ENCODE measurements at regions not wholly inside any gene's neighbourhood (a gene's known extent, or its start where the extent isn't known, plus 50 kb on each side); places are given as distances from the start of the nearest gene placed in this dataset.

DNA sequence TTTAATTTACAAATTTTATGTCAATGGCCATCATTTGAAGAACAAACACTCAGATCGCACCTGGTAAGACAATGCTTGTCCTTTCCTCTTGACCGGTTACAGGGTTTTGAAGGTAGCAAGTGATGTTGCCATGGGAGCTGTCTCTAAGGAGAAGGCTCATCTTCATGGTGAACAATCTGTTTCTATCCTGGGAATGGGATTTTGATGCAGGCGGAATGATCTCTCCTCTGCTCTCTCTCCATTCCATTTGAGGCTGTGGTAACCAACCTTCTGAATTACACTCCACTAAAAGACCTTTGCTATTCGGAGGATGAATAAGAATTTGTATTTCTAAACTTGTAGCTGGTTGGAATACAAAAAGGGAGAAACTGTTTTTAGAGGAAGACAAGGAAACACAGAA is 57.9 kb upstream of the SLC5A9 start:
- intact Hi-C loops (cut with micrococcal nuclease): no loop called here
- no peak overlapping the region for H3K27ac Mint-ChIP-seq

DNA sequence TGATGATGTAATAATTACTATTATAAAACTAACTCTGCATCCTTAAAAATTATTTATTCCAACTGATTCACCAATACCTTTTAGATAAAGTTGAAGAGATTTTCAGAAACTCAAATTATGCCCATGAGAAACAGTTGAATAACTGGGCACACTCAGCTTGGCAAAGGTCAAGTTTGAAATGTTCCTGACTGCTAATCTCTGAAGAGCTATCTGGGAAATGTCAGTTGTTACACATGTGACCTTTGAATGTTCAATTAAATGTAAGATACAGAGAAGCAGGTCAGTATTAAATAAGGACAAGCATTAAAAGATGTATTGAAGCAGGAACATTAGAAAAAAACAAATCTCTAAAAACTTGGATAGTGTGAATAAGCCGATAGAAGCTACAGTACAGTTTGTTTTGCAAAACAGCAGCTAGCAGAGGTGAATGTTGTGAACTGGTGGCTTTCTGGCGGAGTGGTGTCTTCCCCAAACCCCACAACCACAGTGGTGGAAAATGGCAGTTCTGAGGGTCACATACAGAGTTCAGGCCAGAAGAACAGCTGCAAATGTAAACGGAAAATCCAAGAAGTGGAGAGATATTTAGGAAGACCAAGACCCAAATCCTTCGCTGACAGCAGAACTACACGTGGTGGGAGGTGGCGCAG is 61.9 kb upstream of the SLC5A9 start:
- H3K27me3 ChIP-seq (ENCODE audit: insufficient read depth, low read length): no peaks in the 10 kb centered on the region
- Mint-ChIP-seq H3K4me1 (no peaks in the 10 kb centered on the region), H3K27me3 (peaks cover 1 to 4% of the 10 kb centered on the region in 2 donors), H3K4me3 (no peak overlapping the region), H3K36me3 (no peaks in the 10 kb centered on the region), H3K27ac (no peak overlapping the region), H3K9me3 (peaks cover 0 to 3% (median 0%) of the 10 kb centered on the region in 8 donors)
- H3K4me1 ChIP-seq (ENCODE audit: insufficient read depth, low read length): no peaks in the 10 kb centered on the region
- intact Hi-C loops (cut with micrococcal nuclease): no loop called here
- no peak overlapping the region for H3K4me3 ChIP-seq (ENCODE audit: low read length in 2 of 2)
- no peak for DNase-seq
- H3K27ac ChIP-seq (ENCODE audit: low read depth, low read length): no peak overlapping the region
- no peaks in the 10 kb centered on the region for H3K36me3 ChIP-seq (ENCODE audit: insufficient read depth, low read length)
- CTCF ChIA-PET (ENCODE audit: partially characterized antibody): no interaction called here
- H3K9me3 ChIP-seq (ENCODE audit: control insufficient read depth in 1 of 2, low read length in 2 of 2): no peaks in the 10 kb centered on the region
- POLR2A ChIA-PET (ENCODE audit: partially characterized antibody): no interaction called here

More for the DNA sequence above, 57.9 kb upstream of the SLC5A9 start:
- H3K27me3 Mint-ChIP-seq: peaks cover 5 to 8% of the 10 kb centered on the region in 2 donors
- no peak overlapping the region for H3K4me3 Mint-ChIP-seq
- H3K9me3 ChIP-seq (ENCODE audit: control insufficient read depth in 1 of 2, low read length in 2 of 2): no peaks in the 10 kb centered on the region
- H3K27me3 ChIP-seq (ENCODE audit: insufficient read depth, low read length): no peaks in the 10 kb centered on the region
- ChIA-PET POLR2A (ENCODE audit: partially characterized antibody) (no interaction called here), CTCF (ENCODE audit: partially characterized antibody) (no interaction called here)
- no peaks in the 10 kb centered on the region for H3K4me1 ChIP-seq (ENCODE audit: insufficient read depth, low read length)
- H3K9me3 Mint-ChIP-seq: peaks cover 0 to 10% (median 4%) of the 10 kb centered on the region in 8 donors
- no peaks in the 10 kb centered on the region for H3K36me3 Mint-ChIP-seq
- no peaks in the 10 kb centered on the region for H3K36me3 ChIP-seq (ENCODE audit: insufficient read depth, low read length)
- no peak overlapping the region for H3K27ac ChIP-seq (ENCODE audit: low read depth, low read length)
- H3K4me1 Mint-ChIP-seq: no peaks in the 10 kb centered on the region
- no peak for DNase-seq
- no peak overlapping the region for H3K4me3 ChIP-seq (ENCODE audit: low read length in 2 of 2)

DNA sequence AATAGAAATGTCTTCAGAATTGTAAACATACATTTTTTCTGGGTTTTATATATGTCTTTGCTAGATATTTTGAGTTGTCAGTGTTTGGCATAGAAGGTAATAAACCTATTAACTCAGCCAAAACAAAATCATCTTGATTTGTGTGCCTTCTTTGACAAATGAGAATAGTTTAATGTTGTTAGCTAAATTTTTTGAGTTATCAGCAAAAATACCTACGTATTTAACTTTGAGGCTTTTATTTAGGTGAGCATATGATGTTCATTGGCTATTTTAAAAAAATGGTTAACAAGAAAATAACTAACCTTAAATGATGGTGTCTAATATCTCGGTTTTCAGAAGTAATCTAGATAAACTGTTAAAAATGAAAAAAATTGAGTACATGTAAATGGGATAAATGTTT is 83.2 kb upstream of the SLC5A9 start:
- Histone ChIP-seq H3K36me3 (ENCODE audit: insufficient read depth, low read length) (no peaks in the 10 kb centered on the region), H3K27ac (ENCODE audit: low read depth, low read length) (no peak overlapping the region), H3K4me1 (ENCODE audit: insufficient read depth, low read length) (no peaks in the 10 kb centered on the region), H3K4me3 (ENCODE audit: low read length in 2 of 2) (no peak overlapping the region), H3K9me3 (ENCODE audit: control insufficient read depth in 1 of 2, low read length in 2 of 2) (no peaks in the 10 kb centered on the region), H3K27me3 (ENCODE audit: insufficient read depth, low read length) (no peaks in the 10 kb centered on the region)
- Mint-ChIP-seq H3K27ac (no peak overlapping the region), H3K27me3 (peaks cover 14 to 32% of the 10 kb centered on the region in 2 donors), H3K9me3 (peaks cover 0 to 18% (median 4%) of the 10 kb centered on the region in 8 donors), H3K4me1 (no peaks in the 10 kb centered on the region), H3K4me3 (no peak overlapping the region), H3K36me3 (no peaks in the 10 kb centered on the region)
- CTCF ChIA-PET (ENCODE audit: partially characterized antibody): no interaction called here
- POLR2A ChIA-PET (ENCODE audit: partially characterized antibody): no interaction called here
- no peak for DNase-seq
- intact Hi-C loops (cut with micrococcal nuclease): no loop called here

GRCh38 chr1:48127735-48128685 is 94.5 kb upstream of the SLC5A9 start:
- H3K9me3 ChIP-seq (ENCODE audit: control insufficient read depth in 1 of 2, low read length in 2 of 2): no peaks in the 10 kb centered on the region
- H3K36me3 Mint-ChIP-seq: no peaks in the 10 kb centered on the region
- CTCF ChIA-PET (ENCODE audit: partially characterized antibody): no interaction called here
- peaks cover 0 to 5% (median 0%) of the 10 kb centered on the region in 8 donors for H3K9me3 Mint-ChIP-seq
- H3K4me3 ChIP-seq (ENCODE audit: low read length in 2 of 2): no peak overlapping the region
- no peak overlapping the region for H3K4me3 Mint-ChIP-seq
- no peaks in the 10 kb centered on the region for H3K4me1 Mint-ChIP-seq
- POLR2A ChIA-PET (ENCODE audit: partially characterized antibody): no interaction called here
- no peaks in the 10 kb centered on the region for H3K27me3 ChIP-seq (ENCODE audit: insufficient read depth, low read length)
- H3K36me3 ChIP-seq (ENCODE audit: insufficient read depth, low read length): no peaks in the 10 kb centered on the region
- no peak overlapping the region for H3K27ac Mint-ChIP-seq
- no peaks in the 10 kb centered on the region for H3K4me1 ChIP-seq (ENCODE audit: insufficient read depth, low read length)
- no peak for DNase-seq
- intact Hi-C loops (cut with micrococcal nuclease): no loop called here
- H3K27me3 Mint-ChIP-seq: peaks cover 9 to 16% of the 10 kb centered on the region in 2 donors
- H3K27ac ChIP-seq (ENCODE audit: low read depth, low read length): no peak overlapping the region

DNA sequence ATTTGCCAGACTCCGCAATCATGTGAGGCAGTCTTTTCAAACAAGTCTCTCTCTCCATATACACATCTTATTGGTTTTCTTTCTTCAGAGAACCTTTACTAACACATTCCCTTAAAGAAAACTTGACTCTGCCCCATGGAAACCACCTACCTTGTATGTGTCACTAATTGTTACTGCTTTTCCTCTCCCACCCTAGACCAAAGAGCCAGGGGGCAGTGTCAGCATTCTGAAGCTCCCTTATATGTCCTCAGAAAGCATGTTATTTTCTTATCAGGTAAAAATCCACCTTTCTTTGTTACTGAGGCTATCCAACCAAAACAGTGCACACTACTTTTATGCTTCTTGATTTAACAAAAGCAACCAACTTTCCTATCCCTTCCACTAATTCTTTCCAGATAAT is 98.9 kb upstream of the SLC5A9 start:
- no peaks in the 10 kb centered on the region for H3K4me1 ChIP-seq (ENCODE audit: insufficient read depth, low read length)
- no peaks in the 10 kb centered on the region for H3K27me3 ChIP-seq (ENCODE audit: insufficient read depth, low read length)
- Mint-ChIP-seq H3K4me3 (no peak overlapping the region), H3K27me3 (peaks cover 19 to 20% of the 10 kb centered on the region in 2 donors), H3K36me3 (no peaks in the 10 kb centered on the region), H3K9me3 (peaks cover 0 to 7% (median 0%) of the 10 kb centered on the region in 8 donors), H3K4me1 (no peaks in the 10 kb centered on the region), H3K27ac (no peak overlapping the region)
- DNase-seq: no peak
- ChIA-PET CTCF (ENCODE audit: partially characterized antibody) (no interaction called here), POLR2A (ENCODE audit: partially characterized antibody) (no interaction called here)
- H3K36me3 ChIP-seq (ENCODE audit: insufficient read depth, low read length): no peaks in the 10 kb centered on the region
- intact Hi-C loops (cut with micrococcal nuclease): no loop called here
- H3K4me3 ChIP-seq (ENCODE audit: low read length in 2 of 2): no peak overlapping the region
- H3K9me3 ChIP-seq (ENCODE audit: control insufficient read depth in 1 of 2, low read length in 2 of 2): no peaks in the 10 kb centered on the region
- no peak overlapping the region for H3K27ac ChIP-seq (ENCODE audit: low read depth, low read length)

DNA sequence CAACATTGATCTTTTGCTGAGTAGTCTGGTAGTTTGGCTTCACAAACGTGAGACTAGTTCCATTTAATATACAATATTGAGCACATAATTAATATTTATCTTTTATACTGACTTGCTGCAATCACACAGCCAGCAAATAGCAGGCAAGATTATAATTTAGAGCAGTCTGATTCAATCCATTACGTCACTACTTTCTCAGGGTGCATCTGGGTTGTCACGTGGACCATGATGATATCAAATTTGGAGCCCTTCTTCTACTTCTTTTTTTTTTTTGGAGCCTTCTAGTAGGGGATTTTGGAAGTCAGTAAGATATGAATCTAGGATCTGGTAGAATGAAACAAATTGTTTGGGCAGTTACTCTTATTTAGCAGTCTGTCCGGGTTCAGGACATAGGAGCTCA is 100.6 kb upstream of the SLC5A9 start:
- H3K27me3 ChIP-seq (ENCODE audit: insufficient read depth, low read length): no peaks in the 10 kb centered on the region
- Mint-ChIP-seq H3K27me3 (peaks cover 19 to 20% of the 10 kb centered on the region in 2 donors), H3K36me3 (no peaks in the 10 kb centered on the region), H3K4me3 (no peak overlapping the region), H3K27ac (no peak overlapping the region), H3K4me1 (no peaks in the 10 kb centered on the region), H3K9me3 (peaks cover 0 to 8% (median 2%) of the 10 kb centered on the region in 8 donors)
- ChIA-PET CTCF (ENCODE audit: partially characterized antibody) (no interaction called here), POLR2A (ENCODE audit: partially characterized antibody) (no interaction called here)
- no peaks in the 10 kb centered on the region for H3K36me3 ChIP-seq (ENCODE audit: insufficient read depth, low read length)
- DNase-seq: no peak
- no peak overlapping the region for H3K4me3 ChIP-seq (ENCODE audit: low read length in 2 of 2)
- no peaks in the 10 kb centered on the region for H3K9me3 ChIP-seq (ENCODE audit: control insufficient read depth in 1 of 2, low read length in 2 of 2)
- no peaks in the 10 kb centered on the region for H3K4me1 ChIP-seq (ENCODE audit: insufficient read depth, low read length)
- no peak overlapping the region for H3K27ac ChIP-seq (ENCODE audit: low read depth, low read length)
- intact Hi-C loops (cut with micrococcal nuclease): no loop called here

GRCh38 chr1:48120621-48121020 is 101.9 kb upstream of the SLC5A9 start:
- no peak overlapping the region for H3K4me3 Mint-ChIP-seq
- CTCF ChIA-PET (ENCODE audit: partially characterized antibody): no interaction called here
- H3K9me3 Mint-ChIP-seq: peaks cover 0 to 7% (median 3%) of the 10 kb centered on the region in 8 donors

More at GRCh38 chr1:48120621-48121020, 101.9 kb upstream of the SLC5A9 start:
- Histone ChIP-seq H3K4me1 (ENCODE audit: insufficient read depth, low read length) (no peaks in the 10 kb centered on the region), H3K9me3 (ENCODE audit: control insufficient read depth in 1 of 2, low read length in 2 of 2) (no peaks in the 10 kb centered on the region), H3K27ac (ENCODE audit: low read depth, low read length) (no peak overlapping the region), H3K27me3 (ENCODE audit: insufficient read depth, low read length) (no peaks in the 10 kb centered on the region), H3K36me3 (ENCODE audit: insufficient read depth, low read length) (no peaks in the 10 kb centered on the region), H3K4me3 (ENCODE audit: low read length in 2 of 2) (no peak overlapping the region)
- POLR2A ChIA-PET (ENCODE audit: partially characterized antibody): no interaction called here
- Mint-ChIP-seq H3K27me3 (peaks cover 19 to 20% of the 10 kb centered on the region in 2 donors), H3K4me1 (no peaks in the 10 kb centered on the region), H3K36me3 (no peaks in the 10 kb centered on the region), H3K27ac (no peak overlapping the region)
- intact Hi-C loops (cut with micrococcal nuclease): no loop called here
- DNase-seq: no peak

Measured in CD4-positive, alpha-beta memory T cell (primary cell).